Right lobe of liver (tissue), 6 donors: ENCODE measurements at regions not wholly inside any gene's neighbourhood (a gene's known extent, or its start where the extent isn't known, plus 50 kb on each side); places are given as distances from the start of the nearest gene placed in this dataset.

Experiments
- ATAC-seq, 4 donors: fragments of 200-7000 bp; cut with Tn5 transposase; one replicate each; pipeline ENCODE4 v1.9.1; 2020; ENCODE audit warnings: mild to moderate bottlenecking in 4 of 4, moderate library complexity in 4 of 4
- DNase-seq, 3 donors: peaks; one replicate each; pipeline ENCODE4 v3.0.0-alpha.2; 2020
- H3K27ac ChIP-seq, 3 donors: fragments of 200-600 bp; one replicate each; pipeline ENCODE4 v1.8.0; 2022
- H3K27me3 ChIP-seq, 2 donors: fragments of 200-600 bp; one replicate each; pipeline ENCODE4 v1.8.0; 2022
- H3K36me3 ChIP-seq, 4 donors: fragments of 200-600 bp; sonication (generic) in 1 of 4; one replicate each; pipeline versions ENCODE4 v1.5.1 to v1.8.0; 2017 to 2022; ENCODE audit warnings: control low read depth in 1 of 4
- H3K4me1 ChIP-seq, 4 donors: fragments of 200-600 bp; sonication (generic) in 1 of 4; one replicate each; pipeline versions ENCODE4 v1.5.1 to v1.8.0; 2017 to 2022; ENCODE audit warnings: control low read depth in 1 of 4
- H3K4me3 ChIP-seq, 3 donors: fragments of 200-600 bp; one replicate each; pipeline ENCODE4 v1.8.0; 2022
- H3K9me3 ChIP-seq, 4 donors: fragments of 200-600 bp; sonication (generic) in 1 of 4; one replicate each; pipeline versions ENCODE4 v1.5.1 to v1.8.0; 2017 to 2022; ENCODE audit warnings: control low read depth in 1 of 4
- CTCF ChIP-seq, 4 donors: fragments of 200-600 bp in 3 of 4; fragments of 450-650 bp in 1 of 4; IDR thresholded peaks; one replicate each; pipeline versions ENCODE4 v1.5.1 to v1.8.0; 2016 to 2022; ENCODE audit warnings: antibody characterized with exemption in 4 of 4, mild to moderate bottlenecking in 2 of 4
- POLR2A ChIP-seq: fragments of 450-650 bp; IDR thresholded peaks from one replicate; pipeline ENCODE4 v1.6.1; 2017; ENCODE audit warnings: antibody characterized with exemption, mild to moderate bottlenecking
- WGBS: methylation state at CpG from one replicate; pipeline ENCODE4 v1.1.6; 2018; ENCODE audit warnings: low coverage, low lambda C conversion rate; ENCODE audit not compliant: insufficient coverage; ENCODE audit errors: missing lambda C conversion rate; 5-methylcytosine and 5-hydroxymethylcytosine counted together
- intact Hi-C, 2 donors: fragments of 100-400 bp; cut with DNase I; formaldehyde crosslinking; loops; one replicate each; pipeline versions ENCODE4 v1.11.2 to v1.14.1; 2022
- donor health status: DM: no; HTN: yes; CAD: no.
- donor health status: DM: no; HTN: no; CAD: no.
- donor health status: DM: no; HTN: no; CAD: no.
- donor health status: DM: no; HTN: yes; CAD: no.
- donor health status: DM: no; HTN: yes; CAD: no.

- H3K36me3 ChIP-seq, result peaks cover 0 to 4% (median 0%) of the 10 kb centered on the region in 4 donors
- TF ChIP-seq CTCF (IDR thresholded peaks at IDR 0.05) (no peak), POLR2A (no peak)
- peak overlapping the region in 1 of 3 donors; percentile 57 for H3K27ac ChIP-seq
- DNase-seq (no peak), ATAC-seq (no peak)
- intact Hi-C loops, result no loop called here
- H3K4me1 ChIP-seq, result peaks cover 0 to 46% (median 27%) of the 10 kb centered on the region in 4 donors
- no peaks in the 10 kb centered on the region for H3K27me3 ChIP-seq
- no CpG with 5 or more reads among the region's 17 CpGs for WGBS
- no peaks in the 10 kb centered on the region for H3K9me3 ChIP-seq
- no peak overlapping the region for H3K4me3 ChIP-seq
These were observed 278.9 kb downstream of the SEC14L1 start for GRCh38 chr17:77419547-77420094.

- 68% methylated on average over 7 of the region's 14 CpGs for WGBS
- no peak for DNase-seq
- Histone ChIP-seq H3K36me3 (peaks cover 0 to 4% (median 0%) of the 10 kb centered on the region in 4 donors), H3K9me3 (no peaks in the 10 kb centered on the region), H3K4me1 (peaks cover 0 to 48% (median 29%) of the 10 kb centered on the region in 4 donors), H3K27ac (peak overlapping the region; percentile 57 to 74 (median 67)), H3K27me3 (no peaks in the 10 kb centered on the region), H3K4me3 (no peak overlapping the region)
- intact Hi-C loops, result no loop called here
- no peak for TF ChIP-seq CTCF (IDR thresholded peaks at IDR 0.05)
- TF ChIP-seq POLR2A, result no peak
- no peak for ATAC-seq
These were observed 279.5 kb downstream of the SEC14L1 start for GRCh38 chr17:77420095-77420803.

- H3K27ac ChIP-seq, result peak overlapping the region; percentile 57 to 74 (median 67)
- no peaks in the 10 kb centered on the region for H3K9me3 ChIP-seq
- intact Hi-C loops, result no loop called here
- 8% methylated on average over 15 of the region's 19 CpGs for WGBS
- DNase-seq (peak; percentile 62 to 84 (median 75)), ATAC-seq (peak; percentile 50 to 77 (median 72))
- peak overlapping the region in 1 of 3 donors; percentile 15 for H3K4me3 ChIP-seq
- H3K4me1 ChIP-seq, result peaks cover 0 to 53% (median 33%) of the 10 kb centered on the region in 4 donors
- TF ChIP-seq POLR2A, result peak; percentile 35
- no peak for TF ChIP-seq CTCF (IDR thresholded peaks at IDR 0.05)
- H3K27me3 ChIP-seq, result no peaks in the 10 kb centered on the region
- peaks cover 0 to 4% (median 0%) of the 10 kb centered on the region in 4 donors for H3K36me3 ChIP-seq
These were observed 280.2 kb downstream of the SEC14L1 start for GRCh38 chr17:77420804-77421629.

- Histone ChIP-seq H3K4me1 (peaks cover 0 to 59% (median 36%) of the 10 kb centered on the region in 4 donors), H3K27ac (peak overlapping the region; percentile 57 to 74 (median 67)), H3K27me3 (no peaks in the 10 kb centered on the region), H3K4me3 (peak overlapping the region in 1 of 3 donors; percentile 15), H3K36me3 (peaks cover 0 to 2% (median 0%) of the 10 kb centered on the region in 4 donors), H3K9me3 (no peaks in the 10 kb centered on the region)
- WGBS, result 32% methylated on average over 8 of the region's 13 CpGs
- TF ChIP-seq POLR2A, result no peak
- no peak for TF ChIP-seq CTCF (IDR thresholded peaks at IDR 0.05)
- DNase-seq (no peak), ATAC-seq (peak; percentile 4 to 47 (median 44))
- intact Hi-C loops, result no loop called here
These were observed 280.8 kb downstream of the SEC14L1 start for GRCh38 chr17:77421630-77421972.
